Ovary (tissue), 7 donors: ENCODE measurements at regions not wholly inside any gene's neighbourhood (a gene's known extent, or its start where the extent isn't known, plus 50 kb on each side); places are given as distances from the start of the nearest gene placed in this dataset.
"Not testable (repeated sequence)": the region's sequence is repeated elsewhere in the genome, so short reads cannot be mapped to it uniquely, and the experiment has no call there.

Experiments
- DNase-seq, 5 donors: peaks; one replicate each; pipeline ENCODE4 v3.0.0-alpha.2; 2019 to 2020
- H3K27ac ChIP-seq, 2 donors: fragments of 200-600 bp; one replicate each; pipeline versions ENCODE4 v1.5.1 to v1.8.0; 2019 to 2022
- H3K27me3 ChIP-seq: fragments of 200-600 bp; one replicate; pipeline ENCODE4 v1.8.0; 2022
- H3K36me3 ChIP-seq: fragments of 200-600 bp; sonication (generic); one replicate; pipeline ENCODE4 v1.5.1; 2019
- H3K4me1 ChIP-seq: one replicate; pipeline ENCODE4 v1.8.1; 2013; ENCODE audit warnings: mild to moderate bottlenecking, moderate library complexity; ENCODE audit not compliant: insufficient read depth
- H3K4me3 ChIP-seq: fragments of 200-600 bp; sonication (generic); one replicate; pipeline ENCODE4 v1.5.1; 2017
- H3K9me3 ChIP-seq, 2 donors: fragments of 200-600 bp in 1 of 2; sonication (generic) in 1 of 2; one replicate each; pipeline versions ENCODE4 v1.5.1 to v1.8.1; 2013 to 2019; ENCODE audit warnings: mild to moderate bottlenecking in 1 of 2, moderate library complexity in 1 of 2
- EP300 ChIP-seq: sonication (generic); formaldehyde crosslinking; IDR thresholded peaks from one replicate; pipeline ENCODE4 v1.6.1; 2017; ENCODE audit warnings: antibody characterized with exemption
- POLR2A ChIP-seq: fragments of 450-650 bp; IDR thresholded peaks from one replicate; pipeline ENCODE4 v1.6.1; 2017; ENCODE audit warnings: antibody characterized with exemption, mild to moderate bottlenecking, moderate library complexity
- WGBS, 3 donors: extraction: QIAGEN DNeasy Blood & Tissue Kit in 1 of 3; methylation state at CpG; one replicate each; pipeline versions ENCODE4 v1.1.5 to v1.1.7; 2013 to 2017; 5-methylcytosine and 5-hydroxymethylcytosine counted together
- intact Hi-C, 4 donors: fragments of 100-400 bp; cut with DNase I; formaldehyde crosslinking; loops; one replicate each; pipeline versions ENCODE4 v1.11.0 to v1.15.1; 2022 to 2023
- TF ChIP-seq, protein P1 (sequence below), 3 donors: fragments of 450-650 bp in 2 of 3; fragments of 200-600 bp in 1 of 3; IDR thresholded peaks; one replicate each; pipeline versions ENCODE4 v1.5.1 to v1.8.0; 2016 to 2022; ENCODE audit warnings: antibody characterized with exemption in 3 of 3, mild to moderate bottlenecking in 1 of 3
- donor health status: DM: no; HTN: no; CAD: no; lungs with moderate emphysema.
- donor health status: DM: no; HTN: no; CAD: no.
- donor health status: Bipolar disorder and iron deficiency.
- donor health status: DM: no; HTN: no; CAD: no.
- donor health status: DM: yes; HTN: yes; CAD: no.

DNA sequence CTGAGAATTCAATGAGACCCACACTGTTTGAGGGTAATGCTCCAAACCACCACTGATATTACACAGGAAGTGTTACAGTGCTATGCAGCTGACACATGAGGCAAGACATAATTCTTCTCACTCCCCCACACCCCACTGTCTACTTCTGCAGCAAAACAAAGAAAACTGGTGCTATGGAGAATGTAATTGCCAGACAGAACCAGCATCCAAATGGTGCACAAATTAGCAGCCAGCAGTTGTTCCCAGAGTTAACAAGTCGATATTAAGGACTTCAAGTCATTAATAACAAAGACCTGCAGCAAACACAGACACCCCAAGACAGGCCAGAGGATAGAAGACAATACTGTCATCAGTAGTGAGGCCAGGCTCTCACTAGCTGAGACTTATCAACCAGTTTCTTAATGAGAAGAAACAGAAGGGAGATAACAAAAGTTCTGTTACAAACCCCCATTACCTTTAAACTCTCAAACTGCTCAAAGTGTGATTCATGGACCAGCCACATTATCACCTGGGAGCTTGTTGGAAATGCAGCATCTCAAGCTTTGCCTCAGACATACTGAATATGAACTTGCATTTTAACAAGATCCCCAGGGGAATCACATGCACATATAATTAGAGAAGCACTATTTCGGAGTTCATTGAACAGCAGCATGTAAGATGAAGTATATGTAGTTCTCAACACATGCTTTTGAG is 58.7 kb upstream of the FNDC3B start:
- Histone ChIP-seq H3K27me3 (no peaks in the 10 kb centered on the region), H3K36me3 (no peaks in the 10 kb centered on the region), H3K27ac (no peak overlapping the region), H3K9me3 (no peaks in the 10 kb centered on the region), H3K4me3 (no peak overlapping the region), H3K4me1 (peaks cover 3% of the 10 kb centered on the region)
- WGBS, 3 donors = 47 to 51% (median 50%) methylated on average over 2 of the region's 2 CpGs
- intact Hi-C loops = no loop called here
- DNase-seq = no peak
- no peak for TF ChIP-seq EP300
- no peak for TF ChIP-seq POLR2A
- TF ChIP-seq, protein P1, sequence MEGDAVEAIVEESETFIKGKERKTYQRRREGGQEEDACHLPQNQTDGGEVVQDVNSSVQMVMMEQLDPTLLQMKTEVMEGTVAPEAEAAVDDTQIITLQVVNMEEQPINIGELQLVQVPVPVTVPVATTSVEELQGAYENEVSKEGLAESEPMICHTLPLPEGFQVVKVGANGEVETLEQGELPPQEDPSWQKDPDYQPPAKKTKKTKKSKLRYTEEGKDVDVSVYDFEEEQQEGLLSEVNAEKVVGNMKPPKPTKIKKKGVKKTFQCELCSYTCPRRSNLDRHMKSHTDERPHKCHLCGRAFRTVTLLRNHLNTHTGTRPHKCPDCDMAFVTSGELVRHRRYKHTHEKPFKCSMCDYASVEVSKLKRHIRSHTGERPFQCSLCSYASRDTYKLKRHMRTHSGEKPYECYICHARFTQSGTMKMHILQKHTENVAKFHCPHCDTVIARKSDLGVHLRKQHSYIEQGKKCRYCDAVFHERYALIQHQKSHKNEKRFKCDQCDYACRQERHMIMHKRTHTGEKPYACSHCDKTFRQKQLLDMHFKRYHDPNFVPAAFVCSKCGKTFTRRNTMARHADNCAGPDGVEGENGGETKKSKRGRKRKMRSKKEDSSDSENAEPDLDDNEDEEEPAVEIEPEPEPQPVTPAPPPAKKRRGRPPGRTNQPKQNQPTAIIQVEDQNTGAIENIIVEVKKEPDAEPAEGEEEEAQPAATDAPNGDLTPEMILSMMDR (IDR thresholded peaks at IDR 0.05) = no peak

DNA sequence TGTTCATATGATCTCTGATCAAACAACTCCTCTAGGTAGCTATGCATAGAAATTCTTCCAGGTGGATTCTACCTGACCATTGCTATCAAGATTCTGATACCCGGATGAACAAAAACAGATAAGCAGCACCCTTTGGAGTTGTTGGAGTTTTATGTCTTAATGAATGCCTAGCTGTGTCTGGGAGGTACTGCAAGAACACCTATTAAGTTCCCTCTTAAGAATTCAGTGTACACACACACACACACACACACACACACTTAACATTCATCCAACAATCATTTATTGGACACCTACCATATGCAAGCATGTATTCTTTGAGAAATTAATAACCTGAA is 58.1 kb upstream of the FNDC3B start:
- Histone ChIP-seq H3K36me3 (no peaks in the 10 kb centered on the region), H3K4me1 (no peaks in the 10 kb centered on the region), H3K27me3 (no peaks in the 10 kb centered on the region), H3K27ac (no peak overlapping the region), H3K4me3 (no peak overlapping the region), H3K9me3 (no peaks in the 10 kb centered on the region)
- TF ChIP-seq EP300 = no peak
- TF ChIP-seq POLR2A = no peak
- TF ChIP-seq, protein P1 (IDR thresholded peaks at IDR 0.05) = no peak
- DNase-seq = no peak
- 48 to 65% (median 63%) methylated on average over 1 of the region's 1 CpG for WGBS, 3 donors
- intact Hi-C loops = no loop called here

DNA sequence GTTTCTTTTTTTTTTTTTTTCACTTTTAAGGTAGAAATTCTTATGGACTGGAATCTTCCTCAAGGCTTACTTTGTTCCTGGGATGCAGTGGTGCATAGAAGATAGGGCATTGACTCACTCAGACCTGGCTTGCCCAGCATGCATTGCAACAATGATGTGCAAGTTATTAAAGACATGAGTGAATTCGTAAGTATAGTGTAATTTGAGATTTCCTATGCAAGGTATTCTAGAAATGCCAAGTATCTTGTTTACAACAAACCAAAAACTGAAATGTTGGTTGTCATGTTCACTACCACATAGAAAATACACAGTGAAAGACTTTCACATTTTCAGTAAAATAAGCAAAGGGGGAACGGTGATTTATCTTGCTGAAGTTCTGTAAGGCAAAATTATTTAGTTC is 56.5 kb upstream of the FNDC3B start:
- Histone ChIP-seq H3K36me3 (no peaks in the 10 kb centered on the region), H3K4me3 (no peak overlapping the region), H3K9me3 (no peaks in the 10 kb centered on the region), H3K4me1 (no peaks in the 10 kb centered on the region), H3K27me3 (no peaks in the 10 kb centered on the region), H3K27ac (no peak overlapping the region)
- 13 to 16% (median 15%) methylated on average over 2 of the region's 2 CpGs for WGBS, 3 donors
- TF ChIP-seq EP300 = no peak
- TF ChIP-seq, protein P1 (IDR thresholded peaks at IDR 0.05) = no peak
- no peak for TF ChIP-seq POLR2A
- intact Hi-C loops = no loop called here
- DNase-seq = no peak

DNA sequence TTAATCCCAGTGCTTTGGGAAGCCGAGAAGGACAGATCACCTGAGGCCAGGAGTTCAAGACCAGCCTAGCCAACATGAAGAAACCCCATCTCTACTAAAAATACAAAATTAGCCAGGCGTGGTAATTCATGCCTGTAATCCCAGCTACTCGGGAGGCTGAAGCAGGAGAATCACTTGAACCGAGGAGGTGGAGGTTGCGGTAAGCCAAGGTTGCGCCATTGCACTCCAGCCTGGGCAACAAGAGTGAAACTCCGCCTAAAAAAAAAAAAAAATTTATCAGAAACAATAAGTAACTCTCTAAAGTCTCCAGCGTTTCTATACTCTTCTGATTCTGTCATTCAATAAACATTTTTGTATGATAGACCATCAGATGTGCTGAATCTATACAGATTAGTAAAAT is 55.7 kb upstream of the FNDC3B start:
- H3K27me3 ChIP-seq, H3K36me3 ChIP-seq, H3K27ac ChIP-seq, intact Hi-C loops, H3K9me3 ChIP-seq, H3K4me1 ChIP-seq, H3K4me3 ChIP-seq, DNase-seq: not testable (repeated sequence)
- 89 to 92% (median 91%) methylated on average over 8 of the region's 8 CpGs for WGBS, 3 donors

DNA sequence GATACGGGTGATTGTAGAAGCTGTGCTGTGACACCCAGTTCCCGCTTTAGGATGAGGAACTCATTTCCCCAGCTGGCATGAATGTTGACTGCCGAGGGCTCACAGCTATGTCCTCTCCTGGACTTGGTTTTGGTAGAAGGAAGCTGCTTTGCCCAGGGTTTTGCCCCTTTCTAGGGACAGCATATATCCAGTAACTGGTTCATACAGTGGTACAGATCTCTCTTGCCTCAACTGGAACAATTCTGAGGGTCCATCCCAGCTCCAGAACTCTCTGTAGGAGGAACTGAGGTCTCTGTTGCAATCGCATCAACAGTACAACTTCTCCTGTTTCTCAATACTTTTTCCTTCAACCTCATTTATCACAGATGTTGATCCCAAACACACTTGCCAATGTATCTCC is 54.5 kb upstream of the FNDC3B start:
- Histone ChIP-seq H3K9me3 (no peaks in the 10 kb centered on the region), H3K27me3 (no peaks in the 10 kb centered on the region), H3K36me3 (no peaks in the 10 kb centered on the region), H3K4me1 (no peaks in the 10 kb centered on the region), H3K4me3 (no peak overlapping the region), H3K27ac (no peak overlapping the region)
- 89 to 98% (median 90%) methylated on average over 4 of the region's 4 CpGs for WGBS, 3 donors
- intact Hi-C loops = no loop called here
- TF ChIP-seq POLR2A (no peak), EP300 (no peak)
- TF ChIP-seq, protein P1 (IDR thresholded peaks at IDR 0.05) = no peak
- DNase-seq = no peak
